ENCODE measurements at regions not wholly inside any gene's neighbourhood (a gene's known extent, or its start where the extent isn't known, plus 50 kb on each side); places are given as distances from the start of the nearest gene placed in this dataset.
"Not testable (repeated sequence)": the region's sequence is repeated elsewhere in the genome, so short reads cannot be mapped to it uniquely, and the experiment has no call there.

- no peak for DNase-seq (ENCODE audit: low spot score)
Observed at GRCh38 chr5:103840600-103840999, 278.0 kb upstream of the NUDT12 start.

- DNase-seq (ENCODE audit: low spot score): no peak
Observed at GRCh38 chr5:103834216-103834615, 271.6 kb upstream of the NUDT12 start.

- no peak for DNase-seq (ENCODE audit: low spot score)
Observed at GRCh38 chr5:103829585-103829984, 267.0 kb upstream of the NUDT12 start.

- no peak for DNase-seq (ENCODE audit: low spot score)
Observed at GRCh38 chr5:103827976-103828375, 265.4 kb upstream of the NUDT12 start.

- DNase-seq (ENCODE audit: low spot score): no peak
Observed at GRCh38 chr5:103821361-103821760, 258.8 kb upstream of the NUDT12 start.

- DNase-seq (ENCODE audit: low spot score): peak; percentile 51
Observed at GRCh38 chr5:103808464-103809106, 246.0 kb upstream of the NUDT12 start.

- no peak for DNase-seq (ENCODE audit: low spot score)
Observed at GRCh38 chr5:103804711-103805110, 242.1 kb upstream of the NUDT12 start.

GRCh38 chr5:103801681-103802080 is 239.1 kb upstream of the NUDT12 start:
- no peak for DNase-seq (ENCODE audit: low spot score)

- no peak for DNase-seq (ENCODE audit: low spot score)
Observed at GRCh38 chr5:103800741-103801495, 238.3 kb upstream of the NUDT12 start.

- DNase-seq (ENCODE audit: low spot score): no peak
Observed at GRCh38 chr5:103793595-103794182, 231.1 kb upstream of the NUDT12 start.

GRCh38 chr5:103785569-103785968 is 223.0 kb upstream of the NUDT12 start:
- DNase-seq (ENCODE audit: low spot score): no peak

- DNase-seq (ENCODE audit: low spot score): no peak
Observed at GRCh38 chr5:103783669-103784068, 221.1 kb upstream of the NUDT12 start.

- no peak for DNase-seq (ENCODE audit: low spot score)
Observed at GRCh38 chr5:103780794-103781193, 218.2 kb upstream of the NUDT12 start.

- no peak for DNase-seq (ENCODE audit: low spot score)
Observed at GRCh38 chr5:103774721-103775120, 212.1 kb upstream of the NUDT12 start.

GRCh38 chr5:103772248-103772647 is 209.7 kb upstream of the NUDT12 start:
- no peak for DNase-seq (ENCODE audit: low spot score)

GRCh38 chr5:103764403-103764802 is 201.8 kb upstream of the NUDT12 start:
- no peak for DNase-seq (ENCODE audit: low spot score)

- DNase-seq (ENCODE audit: low spot score): no peak
Observed at GRCh38 chr5:103758996-103759395, 196.4 kb upstream of the NUDT12 start.

GRCh38 chr5:103755974-103756373 is 193.4 kb upstream of the NUDT12 start:
- DNase-seq (ENCODE audit: low spot score): no peak

- no peak for DNase-seq (ENCODE audit: low spot score)
Observed at GRCh38 chr5:103745353-103746065, 182.9 kb upstream of the NUDT12 start.

- DNase-seq (ENCODE audit: low spot score): no peak
Observed at GRCh38 chr5:103744159-103744558, 181.6 kb upstream of the NUDT12 start.

GRCh38 chr5:103743421-103743820 is 180.8 kb upstream of the NUDT12 start:
- DNase-seq (ENCODE audit: low spot score): no peak

- no peak for DNase-seq (ENCODE audit: low spot score)
Observed at GRCh38 chr5:103741984-103742383, 179.4 kb upstream of the NUDT12 start.

GRCh38 chr5:103736343-103736742 is 173.8 kb upstream of the NUDT12 start:
- DNase-seq (ENCODE audit: low spot score): not testable (repeated sequence)

Data from ecto neural progenitor cell (in vitro differentiated cells).